Stimulated activated CD8-positive, alpha-beta memory T cell treated with anti-CD3 and anti-CD28 coated beads, Interleukin-15, amount 100 ng/mL, for 24 hours (primary cell): ENCODE measurements at regions not wholly inside any gene's neighbourhood (a gene's known extent, or its start where the extent isn't known, plus 50 kb on each side); places are given as distances from the start of the nearest gene placed in this dataset.
"Not testable (repeated sequence)": the region's sequence is repeated elsewhere in the genome, so short reads cannot be mapped to it uniquely, and the experiment has no call there.

Experiments used
- DNase-seq: peaks from one replicate; pipeline ENCODE4 v3.0.0-alpha.2; 2020; ENCODE audit warnings: low read depth

GRCh38 chr1:168420177-168420576, 123.6 kb downstream of the XCL2 start:
- no peak for DNase-seq

- no peak for DNase-seq
Measured at GRCh38 chr1:168419736-168420135, 124.1 kb downstream of the XCL2 start.

GRCh38 chr1:168416220-168416619, 127.6 kb downstream of the XCL2 start:
- no peak for DNase-seq

- no peak for DNase-seq
Measured at GRCh38 chr1:168414914-168415313, 128.9 kb downstream of the XCL2 start.

GRCh38 chr1:168410464-168410863, 129.8 kb downstream of the TBX19 start:
- no peak for DNase-seq

- DNase-seq, result peak; percentile 6
Measured at GRCh38 chr1:168408884-168409283, 128.2 kb downstream of the TBX19 start.

GRCh38 chr1:168408539-168408865, 127.8 kb downstream of the TBX19 start:
- no peak for DNase-seq

- no peak for DNase-seq
Measured at GRCh38 chr1:168407832-168408538, 127.3 kb downstream of the TBX19 start.

- no peak for DNase-seq
Measured at GRCh38 chr1:168405906-168406549, 125.4 kb downstream of the TBX19 start.

GRCh38 chr1:168403140-168403539, 122.5 kb downstream of the TBX19 start:
- DNase-seq, result no peak

- DNase-seq, result not testable (repeated sequence)
Measured at GRCh38 chr1:168402466-168402865, 121.8 kb downstream of the TBX19 start.

GRCh38 chr1:168401341-168401740, 120.7 kb downstream of the TBX19 start:
- no peak for DNase-seq

- no peak for DNase-seq
Measured at GRCh38 chr1:168400139-168400538, 119.5 kb downstream of the TBX19 start.

- no peak for DNase-seq
Measured at GRCh38 chr1:168397806-168398205, 117.1 kb downstream of the TBX19 start.

GRCh38 chr1:168396940-168397684, 116.4 kb downstream of the TBX19 start:
- DNase-seq, result no peak

- DNase-seq, result no peak
Measured at GRCh38 chr1:168396508-168396907, 115.8 kb downstream of the TBX19 start.

GRCh38 chr1:168394858-168395257, 114.2 kb downstream of the TBX19 start:
- DNase-seq, result no peak

GRCh38 chr1:168392958-168393549, 112.4 kb downstream of the TBX19 start:
- DNase-seq, result no peak

GRCh38 chr1:168391851-168392681, 111.4 kb downstream of the TBX19 start:
- no peak for DNase-seq

- DNase-seq, result no peak
Measured at GRCh38 chr1:168390271-168390670, 109.6 kb downstream of the TBX19 start.

GRCh38 chr1:168387781-168388760, 107.4 kb downstream of the TBX19 start:
- no peak for DNase-seq
